NAMALWA (cell line): ENCODE measurements at regions not wholly inside any gene's neighbourhood (a gene's known extent, or its start where the extent isn't known, plus 50 kb on each side); places are given as distances from the start of the nearest gene placed in this dataset.
"Not testable (repeated sequence)": the region's sequence is repeated elsewhere in the genome, so short reads cannot be mapped to it uniquely, and the experiment has no call there.

Source experiments
- DNase-seq: peaks from one replicate; pipeline ENCODE4 v3.0.0-alpha.2; 2015; ENCODE audit warnings: low spot score

GRCh38 chr6:137625100-137625661 is 131.0 kb upstream of the OLIG3 start:
- DNase-seq, result no peak

GRCh38 chr6:137625808-137626207 is 131.6 kb upstream of the OLIG3 start:
- DNase-seq, result no peak

GRCh38 chr6:137630666-137631065 is 136.5 kb upstream of the OLIG3 start:
- no peak for DNase-seq

GRCh38 chr6:137631323-137631722 is 137.1 kb upstream of the OLIG3 start:
- DNase-seq, result no peak

- not testable (repeated sequence) for DNase-seq
These were observed 140.0 kb upstream of the OLIG3 start for GRCh38 chr6:137634177-137634576.

- DNase-seq, result no peak
These were observed 142.9 kb upstream of the OLIG3 start for GRCh38 chr6:137637121-137637520.

- DNase-seq, result no peak
These were observed 144.9 kb upstream of the OLIG3 start for GRCh38 chr6:137638926-137639706.

- DNase-seq, result no peak
These were observed 145.9 kb upstream of the OLIG3 start for GRCh38 chr6:137640086-137640485.

GRCh38 chr6:137641474-137642077 is 147.4 kb upstream of the OLIG3 start:
- DNase-seq, result peak; percentile 81

- not testable (repeated sequence) for DNase-seq
These were observed 149.0 kb upstream of the OLIG3 start for GRCh38 chr6:137643210-137643609.

- not testable (repeated sequence) for DNase-seq
These were observed 149.4 kb upstream of the OLIG3 start for GRCh38 chr6:137643644-137644043.

GRCh38 chr6:137645850-137646249 is 151.7 kb upstream of the OLIG3 start:
- DNase-seq, result no peak

GRCh38 chr6:137646484-137646883 is 152.3 kb upstream of the OLIG3 start:
- DNase-seq, result no peak

GRCh38 chr6:137647762-137648447 is 153.7 kb upstream of the OLIG3 start:
- DNase-seq, result no peak

- DNase-seq, result no peak
These were observed 156.5 kb upstream of the OLIG3 start for GRCh38 chr6:137650720-137651119.

- DNase-seq, result no peak
These were observed 157.0 kb upstream of the OLIG3 start for GRCh38 chr6:137651178-137651577.

- no peak for DNase-seq
These were observed 157.6 kb upstream of the OLIG3 start for GRCh38 chr6:137651591-137652335.

GRCh38 chr6:137652961-137653705 is 158.9 kb upstream of the OLIG3 start:
- no peak for DNase-seq

GRCh38 chr6:137653706-137654059 is 159.5 kb upstream of the OLIG3 start:
- no peak for DNase-seq

- no peak for DNase-seq
These were observed 160.3 kb upstream of the OLIG3 start for GRCh38 chr6:137654365-137654981.

- DNase-seq, result no peak
These were observed 161.1 kb upstream of the OLIG3 start for GRCh38 chr6:137655291-137655690.
